ENCODE measurements at regions not wholly inside any gene's neighbourhood (a gene's known extent, or its start where the extent isn't known, plus 50 kb on each side); places are given as distances from the start of the nearest gene placed in this dataset.
"Not testable (repeated sequence)": the region's sequence is repeated elsewhere in the genome, so short reads cannot be mapped to it uniquely, and the experiment has no call there.

- no peak for DNase-seq
Observed at GRCh38 chrX:112368371-112368770, 285.8 kb upstream of the TRPC5 start.

- no peak for DNase-seq
Observed at GRCh38 chrX:112367065-112367464, 284.5 kb upstream of the TRPC5 start.

- DNase-seq = no peak
Observed at GRCh38 chrX:112359906-112360305, 277.3 kb upstream of the TRPC5 start.

- DNase-seq = no peak
Observed at GRCh38 chrX:112355931-112356330, 273.4 kb upstream of the TRPC5 start.

- no peak for DNase-seq
Observed at GRCh38 chrX:112341598-112341997, 259.0 kb upstream of the TRPC5 start.

- no peak for DNase-seq
Observed at GRCh38 chrX:112313201-112313600, 230.6 kb upstream of the TRPC5 start.

GRCh38 chrX:112306027-112306426 is 223.5 kb upstream of the TRPC5 start:
- DNase-seq = no peak

GRCh38 chrX:112279940-112280339 is 197.4 kb upstream of the TRPC5 start:
- DNase-seq = no peak

GRCh38 chrX:112270991-112271390 is 188.4 kb upstream of the TRPC5 start:
- no peak for DNase-seq

- no peak for DNase-seq
Observed at GRCh38 chrX:112266136-112266535, 183.6 kb upstream of the TRPC5 start.

- DNase-seq = no peak
Observed at GRCh38 chrX:112259375-112259774, 176.8 kb upstream of the TRPC5 start.

- no peak for DNase-seq
Observed at GRCh38 chrX:112254896-112255295, 172.3 kb upstream of the TRPC5 start.

GRCh38 chrX:112247714-112248113 is 165.1 kb upstream of the TRPC5 start:
- no peak for DNase-seq

- DNase-seq = no peak
Observed at GRCh38 chrX:112235547-112235946, 153.0 kb upstream of the TRPC5 start.

- DNase-seq = no peak
Observed at GRCh38 chrX:112233164-112233563, 150.6 kb upstream of the TRPC5 start.

GRCh38 chrX:112226795-112227194 is 144.2 kb upstream of the TRPC5 start:
- DNase-seq = not testable (repeated sequence)

- DNase-seq = no peak
Observed at GRCh38 chrX:112223391-112223790, 140.8 kb upstream of the TRPC5 start.

- DNase-seq = no peak
Observed at GRCh38 chrX:112218388-112218787, 135.8 kb upstream of the TRPC5 start.

GRCh38 chrX:112211459-112211858 is 128.9 kb upstream of the TRPC5 start:
- no peak for DNase-seq

- no peak for DNase-seq
Observed at GRCh38 chrX:112197840-112198239, 115.3 kb upstream of the TRPC5 start.

GRCh38 chrX:112190646-112191045 is 108.1 kb upstream of the TRPC5 start:
- no peak for DNase-seq

GRCh38 chrX:112181361-112181760 is 98.8 kb upstream of the TRPC5 start:
- not testable (repeated sequence) for DNase-seq

- DNase-seq = no peak
Observed at GRCh38 chrX:112164420-112164819, 81.8 kb upstream of the TRPC5 start.

- no peak for DNase-seq
Observed at GRCh38 chrX:112163906-112164305, 81.3 kb upstream of the TRPC5 start.

GRCh38 chrX:112148397-112148796 is 65.8 kb upstream of the TRPC5 start:
- no peak for DNase-seq
